ENCODE measurements at regions not wholly inside any gene's neighbourhood (a gene's known extent, or its start where the extent isn't known, plus 50 kb on each side); places are given as distances from the start of the nearest gene placed in this dataset.

- TF ChIP-seq TAF1 (IDR thresholded peaks at IDR 0.05; ENCODE audit: low read depth, low read length) (no peak), POLR2A (IDR thresholded peaks at IDR 0.05; ENCODE audit: low read depth, low read length) (no peak)
These were observed 130.9 kb downstream of the PAX1 start for GRCh38 chr20:21836346-21836745.
